ENCODE measurements at regions not wholly inside any gene's neighbourhood (a gene's known extent, or its start where the extent isn't known, plus 50 kb on each side); places are given as distances from the start of the nearest gene placed in this dataset.

- Histone ChIP-seq H3K4me3 (no peak overlapping the region), H3K27me3 (ENCODE audit: low read depth) (no peaks in the 10 kb centered on the region), H3K36me3 (no peaks in the 10 kb centered on the region), H3K27ac (replicated peaks) (no peak overlapping the region), H3K4me1 (no peaks in the 10 kb centered on the region), H3K9me3 (replicated peaks) (peaks cover 7% of the 10 kb centered on the region)
- no peak for TF ChIP-seq CTCF (IDR thresholded peaks at IDR 0.05; ENCODE audit: borderline replicate concordance)
- intact Hi-C loops (cut with micrococcal nuclease), result no loop called here
- DNase-seq, result no peak
Observed at GRCh38 chr5:30736669-30737068, 456.8 kb upstream of the CDH6 start.

- no peak for DNase-seq
- no peaks in the 10 kb centered on the region for H3K27me3 ChIP-seq (ENCODE audit: low read depth)
- peaks cover 22% of the 10 kb centered on the region for H3K9me3 ChIP-seq (replicated peaks)
- intact Hi-C loops (cut with micrococcal nuclease), result no loop called here
- H3K27ac ChIP-seq (replicated peaks), result no peak overlapping the region
- H3K4me1 ChIP-seq, result no peaks in the 10 kb centered on the region
- H3K4me3 ChIP-seq, result no peak overlapping the region
- H3K36me3 ChIP-seq, result no peaks in the 10 kb centered on the region
- no peak for TF ChIP-seq CTCF (IDR thresholded peaks at IDR 0.05; ENCODE audit: borderline replicate concordance)
Observed at GRCh38 chr5:30734118-30734517, 459.4 kb upstream of the CDH6 start.

GRCh38 chr5:30725073-30725472 is 468.4 kb upstream of the CDH6 start:
- H3K4me1 ChIP-seq, result no peaks in the 10 kb centered on the region
- DNase-seq, result no peak
- TF ChIP-seq CTCF (IDR thresholded peaks at IDR 0.05; ENCODE audit: borderline replicate concordance), result no peak
- no peak overlapping the region for H3K27ac ChIP-seq (replicated peaks)
- no peak overlapping the region for H3K4me3 ChIP-seq
- intact Hi-C loops (cut with micrococcal nuclease), result no loop called here
- H3K9me3 ChIP-seq (replicated peaks), result peaks cover 8% of the 10 kb centered on the region
- no peaks in the 10 kb centered on the region for H3K36me3 ChIP-seq
- H3K27me3 ChIP-seq (ENCODE audit: low read depth), result no peaks in the 10 kb centered on the region

- no peak for DNase-seq
- no peak overlapping the region for H3K27ac ChIP-seq (replicated peaks)
- H3K4me1 ChIP-seq, result no peaks in the 10 kb centered on the region
- H3K27me3 ChIP-seq (ENCODE audit: low read depth), result no peaks in the 10 kb centered on the region
- H3K4me3 ChIP-seq, result no peak overlapping the region
- H3K36me3 ChIP-seq, result no peaks in the 10 kb centered on the region
- no peak for TF ChIP-seq CTCF (IDR thresholded peaks at IDR 0.05; ENCODE audit: borderline replicate concordance)
- H3K9me3 ChIP-seq (replicated peaks), result peaks cover 17% of the 10 kb centered on the region
- intact Hi-C loops (cut with micrococcal nuclease), result no loop called here
Observed at GRCh38 chr5:30698217-30698616, 495.3 kb upstream of the CDH6 start.

GRCh38 chr5:30693326-30693725 is 500.2 kb upstream of the CDH6 start:
- intact Hi-C loops (cut with micrococcal nuclease), result no loop called here
- no peak for TF ChIP-seq CTCF (IDR thresholded peaks at IDR 0.05; ENCODE audit: borderline replicate concordance)

GRCh38 chr5:30690931-30691330 is 502.6 kb upstream of the CDH6 start:
- Histone ChIP-seq H3K27ac (replicated peaks) (no peak overlapping the region), H3K36me3 (no peaks in the 10 kb centered on the region), H3K9me3 (replicated peaks) (no peaks in the 10 kb centered on the region), H3K27me3 (ENCODE audit: low read depth) (no peaks in the 10 kb centered on the region), H3K4me1 (no peaks in the 10 kb centered on the region), H3K4me3 (no peak overlapping the region)
- no peak for TF ChIP-seq CTCF (IDR thresholded peaks at IDR 0.05; ENCODE audit: borderline replicate concordance)
- DNase-seq, result no peak
- intact Hi-C loops (cut with micrococcal nuclease), result no loop called here

More at GRCh38 chr5:30693326-30693725, 500.2 kb upstream of the CDH6 start:
- no peak for DNase-seq
- H3K9me3 ChIP-seq (replicated peaks), result no peaks in the 10 kb centered on the region
- no peaks in the 10 kb centered on the region for H3K27me3 ChIP-seq (ENCODE audit: low read depth)
- no peak overlapping the region for H3K4me3 ChIP-seq
- no peak overlapping the region for H3K27ac ChIP-seq (replicated peaks)
- no peaks in the 10 kb centered on the region for H3K4me1 ChIP-seq
- no peaks in the 10 kb centered on the region for H3K36me3 ChIP-seq

All from left ventricle myocardium inferior (tissue), 1 donor.